ENCODE measurements at regions not wholly inside any gene's neighbourhood (a gene's known extent, or its start where the extent isn't known, plus 50 kb on each side); places are given as distances from the start of the nearest gene placed in this dataset.

DNA sequence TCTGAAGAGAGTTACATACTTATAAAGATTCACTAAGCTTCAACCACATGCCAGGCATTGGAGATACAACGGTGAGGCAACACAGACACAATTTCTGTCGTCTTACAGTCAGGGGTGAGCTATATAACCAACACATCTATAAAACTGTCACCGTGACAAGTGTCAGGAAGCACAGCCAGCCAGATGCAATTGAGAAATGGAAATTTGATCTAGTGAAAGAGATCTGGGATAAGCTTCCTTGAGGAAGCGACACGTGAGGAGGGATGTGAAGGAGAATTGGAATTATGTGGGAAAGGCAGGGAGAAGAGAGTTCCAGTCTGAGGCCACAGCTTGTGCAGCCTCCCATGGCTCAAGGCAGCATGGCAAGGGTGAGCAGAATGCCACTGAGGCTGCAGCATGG, 50.9 kb upstream of the ZNF354B start:
- no peak for DNase-seq

- no peak for DNase-seq
These were observed 58.7 kb upstream of the ZNF354B start for GRCh38 chr5:178801021-178801420.

- DNase-seq: no peak
These were observed 62.0 kb upstream of the ZNF354B start for GRCh38 chr5:178797546-178798440.

DNA sequence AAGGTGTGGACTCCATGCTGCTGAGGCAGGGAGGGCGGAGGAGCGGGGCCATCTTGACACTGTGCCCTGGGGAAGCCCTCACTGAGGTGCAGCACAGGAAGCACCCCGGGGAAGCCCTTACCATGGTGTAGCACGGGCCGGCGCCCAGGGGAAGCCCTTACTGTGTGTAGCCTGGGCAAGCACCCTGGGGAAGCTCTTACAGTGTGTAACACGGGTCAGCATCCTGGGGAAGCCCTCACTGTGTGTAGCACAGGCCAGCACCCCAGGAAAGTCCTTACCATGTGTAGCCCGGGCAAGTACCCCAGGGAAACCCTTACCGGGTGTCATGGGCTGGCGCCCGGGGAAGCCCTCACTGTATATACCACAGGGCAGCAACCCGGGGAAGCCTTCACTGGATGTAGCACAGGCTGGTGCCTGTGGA, 62.6 kb upstream of the ZNF354B start:
- DNase-seq: no peak

DNA sequence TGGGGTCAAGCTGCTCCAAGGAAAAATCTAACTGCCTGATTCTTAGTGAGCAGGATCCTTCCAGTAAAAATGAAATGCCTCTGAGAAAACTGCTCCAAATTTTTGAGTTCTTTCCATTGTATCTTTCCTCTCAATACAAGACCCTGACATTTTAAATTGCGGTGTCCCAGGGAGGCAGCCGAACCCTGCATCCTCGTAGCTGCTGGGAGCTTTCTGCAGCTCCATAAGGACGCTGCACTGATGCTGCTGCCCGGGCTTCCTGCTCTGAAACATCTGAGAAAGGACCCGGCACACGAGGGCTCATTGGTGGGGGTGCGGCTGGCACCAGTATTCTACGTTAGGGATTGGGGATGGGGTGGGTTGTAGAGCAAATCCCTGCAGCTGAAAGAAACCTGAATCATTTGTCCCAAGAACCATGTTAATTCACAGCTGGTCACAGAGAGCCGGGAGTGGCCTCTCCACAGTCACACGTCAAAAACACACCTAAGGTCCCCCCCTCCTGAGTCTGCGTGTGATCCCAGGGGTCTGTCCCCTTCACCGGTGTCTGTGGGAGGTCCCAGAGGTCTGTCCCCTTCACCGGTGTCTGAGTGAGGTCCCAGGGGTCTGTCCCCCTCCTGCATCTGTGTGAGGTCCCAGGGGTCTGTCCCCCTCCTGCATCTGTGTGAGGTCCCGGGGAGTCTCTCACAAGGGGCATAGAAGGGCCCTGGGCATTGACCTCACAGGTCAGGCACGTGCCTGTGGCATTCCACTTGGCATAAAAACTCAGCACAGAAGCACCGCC, 63.4 kb upstream of the ZNF354B start:
- DNase-seq: no peak

DNA sequence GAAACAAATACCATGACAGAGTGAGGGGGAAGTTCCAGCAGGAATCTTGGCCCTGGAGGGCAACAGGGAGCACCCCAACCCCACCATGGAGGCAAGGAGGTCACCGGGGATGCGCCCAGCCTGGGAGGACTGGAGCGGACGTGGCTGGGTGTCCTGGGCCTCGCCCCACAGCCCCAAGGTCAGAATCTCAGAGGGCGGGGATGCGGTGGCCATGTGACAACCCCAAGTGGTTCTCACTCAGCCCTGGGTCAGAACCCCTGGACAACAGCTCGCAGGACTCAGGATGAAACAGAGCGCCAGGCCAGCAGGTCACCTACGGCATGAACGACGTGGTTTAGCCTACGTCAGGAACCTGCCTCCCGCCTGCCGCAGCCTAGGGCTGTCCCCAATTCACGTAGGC, 64.0 kb upstream of the ZNF354A start:
- DNase-seq: no peak

DNA sequence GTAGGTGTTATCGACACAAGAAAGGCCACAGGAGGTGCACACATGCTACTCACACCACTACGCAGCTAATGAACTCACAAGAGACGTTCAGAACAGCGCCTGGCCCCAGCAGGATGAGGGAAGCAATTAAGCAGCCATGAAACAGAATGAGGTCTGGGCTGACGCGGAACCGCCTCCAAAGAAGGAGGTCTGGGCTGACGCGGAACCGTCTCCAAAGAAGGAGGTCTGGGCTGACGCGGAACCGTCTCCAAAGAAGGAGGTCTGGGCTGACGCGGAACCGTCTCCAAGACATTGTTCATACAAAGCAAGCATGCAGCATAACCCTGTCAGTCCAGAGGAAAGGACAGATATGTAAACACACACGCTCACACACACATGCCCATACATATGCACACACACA, 63.2 kb upstream of the ZNF354A start:
- DNase-seq: no peak

DNA sequence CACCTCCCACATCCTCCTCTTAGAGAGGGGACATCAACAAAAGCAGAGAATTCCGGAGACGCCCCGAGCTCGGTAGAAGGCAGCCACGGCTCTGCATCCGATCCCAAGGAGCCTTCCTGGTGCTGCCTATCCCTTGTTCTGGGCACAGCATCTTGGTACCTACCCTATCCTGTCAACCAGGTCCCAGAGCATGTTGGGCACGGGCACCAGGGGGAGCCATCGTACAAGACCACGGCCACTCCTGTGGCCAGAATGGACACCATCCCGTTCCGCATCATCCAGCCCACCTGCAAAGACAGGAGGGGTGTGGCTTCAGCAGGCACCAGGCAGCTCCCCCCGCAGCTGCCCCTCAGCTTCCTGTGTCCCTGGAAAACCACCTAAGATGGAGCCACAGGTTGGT, 62.7 kb upstream of the ZNF354A start:
- DNase-seq: peak; percentile 9

DNA sequence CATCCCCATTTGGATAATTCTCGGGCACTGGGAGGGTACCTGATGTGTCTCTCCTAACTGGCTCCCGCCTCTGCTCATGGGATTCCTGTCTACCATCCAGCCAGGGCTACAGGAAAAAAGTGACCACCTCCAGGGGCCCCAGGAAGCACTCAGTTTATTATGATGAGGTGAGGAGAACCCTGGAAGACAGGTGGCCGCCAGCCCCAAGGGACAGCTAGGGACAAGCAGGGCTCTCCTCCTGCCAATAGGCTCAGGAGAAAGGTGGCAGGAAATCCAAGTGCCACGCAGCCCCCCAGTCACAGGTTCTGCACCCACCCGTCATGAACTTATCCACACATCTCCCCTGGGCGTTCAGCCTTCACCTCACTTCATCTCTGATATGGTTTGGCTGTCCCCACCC, 61.5 kb upstream of the ZNF354A start:
- no peak for DNase-seq

GRCh38 chr5:178790371-178790770, 59.9 kb upstream of the ZNF354A start:
- no peak for DNase-seq

DNA sequence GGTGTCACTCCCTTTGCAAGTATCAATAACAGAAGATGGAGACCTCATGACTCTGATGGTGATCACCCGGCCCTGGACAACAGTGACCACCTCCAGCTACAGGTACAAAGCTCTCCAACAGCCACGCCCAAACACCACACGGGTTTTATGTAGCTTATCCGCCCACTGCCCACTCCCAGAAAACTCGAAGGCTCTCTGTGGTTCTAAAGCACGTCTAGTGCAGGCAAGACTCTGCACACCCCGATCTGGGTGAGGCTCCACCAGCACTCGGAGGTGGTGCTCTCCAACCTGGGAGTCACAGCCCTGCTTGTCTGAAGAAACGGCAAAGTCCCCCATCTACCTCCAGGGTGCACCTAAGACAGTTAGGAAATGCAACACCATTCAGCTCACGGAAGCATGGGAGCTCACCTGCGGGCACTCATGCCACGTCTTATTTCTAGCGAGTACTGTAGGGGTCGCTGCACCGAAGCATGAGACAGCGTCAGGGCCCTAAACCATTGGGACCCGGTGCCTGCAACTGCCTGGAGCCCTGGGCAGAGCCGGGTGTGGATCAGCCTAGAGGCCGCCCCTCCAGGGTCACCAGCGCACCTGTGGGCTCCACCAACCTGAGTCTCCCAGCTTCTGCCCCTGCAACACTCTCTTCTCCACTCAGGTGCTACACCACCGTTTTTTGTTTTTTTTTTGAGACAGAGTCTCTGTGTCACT, 58.1 kb upstream of the ZNF354A start:
- DNase-seq: no peak

DNA sequence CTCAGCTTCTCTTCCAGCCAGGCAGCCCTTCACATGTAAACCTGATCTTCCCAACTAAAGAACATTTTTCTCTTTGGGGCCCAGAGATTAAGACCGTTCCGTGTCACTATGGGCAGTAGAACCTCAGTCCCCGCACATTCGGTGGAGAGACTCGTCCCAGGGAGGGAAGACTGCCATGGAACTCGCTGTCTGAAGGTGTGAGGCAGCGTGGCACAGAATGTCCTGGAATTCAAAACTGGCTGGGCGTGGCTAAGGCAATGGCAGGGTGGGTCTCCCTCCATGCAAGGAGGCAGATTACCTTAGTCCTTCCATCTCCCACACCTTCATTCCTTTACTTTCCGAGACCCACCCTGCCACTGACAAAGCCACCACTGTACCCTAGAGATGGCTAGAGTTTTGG, 57.4 kb upstream of the ZNF354A start:
- DNase-seq: no peak

DNA sequence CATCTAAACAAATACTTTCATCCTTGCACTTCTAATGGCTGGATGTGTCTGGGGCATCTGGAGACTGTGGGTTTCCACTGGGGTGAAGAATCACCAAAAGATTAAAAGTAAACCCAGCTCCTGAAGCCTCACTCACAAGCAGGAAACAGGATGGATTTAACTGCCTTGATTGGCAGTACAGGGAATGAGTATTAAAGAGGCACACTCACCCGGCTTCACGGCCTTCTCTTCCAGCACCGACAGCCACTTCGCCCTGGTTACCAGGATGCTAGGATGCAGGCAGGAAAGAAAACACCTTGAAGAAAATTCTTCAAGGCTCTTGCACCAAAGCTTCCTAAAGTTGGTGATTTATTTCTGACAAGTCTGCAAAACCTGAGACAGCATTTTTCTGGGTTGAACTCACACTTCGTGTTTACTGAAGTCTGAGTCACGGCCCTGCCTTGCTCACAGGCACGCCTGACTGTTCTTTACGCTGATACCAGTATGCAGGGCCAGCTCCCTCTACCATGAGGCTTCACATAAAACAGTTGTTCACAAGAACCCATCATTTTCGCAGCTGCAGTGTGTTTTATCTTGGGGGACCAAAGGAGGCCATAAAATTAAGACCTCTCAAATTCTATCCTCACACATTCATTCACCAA, 56.5 kb upstream of the ZNF354A start:
- no peak for DNase-seq

DNA sequence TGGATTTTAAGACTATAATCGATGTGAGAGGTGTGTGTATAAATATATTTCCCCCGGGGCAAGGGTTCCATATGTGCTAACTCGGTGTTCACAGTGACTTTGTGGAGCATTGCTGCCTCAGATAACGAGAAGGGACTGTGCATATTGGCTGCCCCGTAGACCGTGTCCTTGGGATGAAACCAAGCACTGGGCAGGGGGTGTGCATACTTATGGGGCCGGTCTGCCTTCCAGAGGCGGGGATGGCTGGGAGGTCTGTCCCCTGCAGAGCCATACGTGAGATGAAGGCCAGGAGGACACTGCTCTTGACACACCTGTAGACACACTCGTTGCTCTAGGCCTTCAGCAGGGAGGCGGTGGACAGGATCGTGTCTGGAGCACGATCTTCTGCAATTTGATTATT, 56.0 kb upstream of the ZNF354A start:
- DNase-seq: no peak

- no peak for DNase-seq
These were observed 55.5 kb upstream of the ZNF354A start for GRCh38 chr5:178785999-178786398.

DNA sequence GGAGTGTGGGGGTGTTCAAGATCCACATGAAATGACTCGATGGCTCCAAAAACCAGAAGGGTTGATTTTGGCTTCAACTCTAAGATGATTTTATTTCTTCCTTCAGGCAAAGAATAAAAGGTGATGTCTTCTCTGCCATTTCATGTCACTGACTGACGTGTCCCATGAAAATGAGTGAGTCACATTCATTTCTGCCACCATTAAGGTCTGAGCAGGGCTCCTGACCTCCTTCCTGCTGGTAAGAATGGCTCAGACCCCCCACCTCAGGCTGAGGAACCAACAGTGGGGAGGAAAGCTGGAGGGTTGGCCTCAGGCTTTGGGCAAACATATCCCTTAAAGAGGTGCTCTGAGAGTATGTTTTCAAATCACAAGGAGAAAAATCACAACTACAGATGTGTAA, 53.9 kb upstream of the ZNF354A start:
- no peak for DNase-seq

DNA sequence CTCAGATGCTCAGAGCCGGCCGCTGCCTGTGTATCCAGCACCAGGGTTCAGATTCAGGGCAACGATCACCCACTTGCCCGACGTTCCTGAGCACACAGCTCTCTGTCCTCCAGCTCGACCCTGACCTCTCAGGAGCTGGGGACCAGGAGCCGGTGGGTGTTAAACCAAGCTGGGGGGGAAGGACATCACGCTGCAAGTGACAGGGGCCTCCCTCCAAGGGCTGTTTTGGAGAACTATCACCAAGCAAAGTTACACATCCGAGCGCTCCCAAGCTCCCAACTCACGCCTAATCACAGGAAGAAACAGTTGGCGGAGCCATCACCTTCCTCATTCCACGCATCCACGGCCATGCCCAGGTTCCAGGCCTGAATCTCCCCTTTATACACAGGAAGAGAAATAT, 51.5 kb upstream of the ZNF354A start:
- DNase-seq: no peak

- DNase-seq: no peak
These were observed 50.4 kb upstream of the ZNF354A start for GRCh38 chr5:178780581-178781498.
